GM19397 (cell line): ENCODE measurements at regions not wholly inside any gene's neighbourhood (a gene's known extent, or its start where the extent isn't known, plus 50 kb on each side); places are given as distances from the start of the nearest gene placed in this dataset.

Experiments used
- ATAC-seq: cut with Tn5 transposase; IDR thresholded peaks from one replicate; pipeline ENCODE4 v1.9.1; 2021; ENCODE audit warnings: mild to moderate bottlenecking, moderate library complexity; ENCODE audit not compliant: unreplicated experiment

GRCh38 chr3:24595796-24596195, 101.1 kb upstream of the THRB start:
- no peak for ATAC-seq

GRCh38 chr3:24596626-24597025, 102.0 kb upstream of the THRB start:
- no peak for ATAC-seq

GRCh38 chr3:24598695-24599470, 104.2 kb upstream of the THRB start:
- ATAC-seq, result no peak

GRCh38 chr3:24601066-24601939, 106.7 kb upstream of the THRB start:
- no peak for ATAC-seq

- ATAC-seq, result no peak
Measured at GRCh38 chr3:24604215-24604614, 109.6 kb upstream of the THRB start.

- no peak for ATAC-seq
Measured at GRCh38 chr3:24605511-24606028, 110.9 kb upstream of the THRB start.

- ATAC-seq, result no peak
Measured at GRCh38 chr3:24607281-24607680, 112.6 kb upstream of the THRB start.

GRCh38 chr3:24608701-24609390, 114.2 kb upstream of the THRB start:
- no peak for ATAC-seq

GRCh38 chr3:24614359-24614758, 119.7 kb upstream of the THRB start:
- no peak for ATAC-seq

GRCh38 chr3:24615177-24615576, 120.5 kb upstream of the THRB start:
- no peak for ATAC-seq

- ATAC-seq, result no peak
Measured at GRCh38 chr3:24616110-24616829, 121.6 kb upstream of the THRB start.

- ATAC-seq, result no peak
Measured at GRCh38 chr3:24622138-24622537, 127.5 kb upstream of the THRB start.

GRCh38 chr3:24622696-24623225, 128.1 kb upstream of the THRB start:
- no peak for ATAC-seq

- no peak for ATAC-seq
Measured at GRCh38 chr3:24623657-24624056, 129.0 kb upstream of the THRB start.

- no peak for ATAC-seq
Measured at GRCh38 chr3:24624938-24625681, 130.5 kb upstream of the THRB start.

GRCh38 chr3:24628523-24629258, 134.0 kb upstream of the THRB start:
- no peak for ATAC-seq

GRCh38 chr3:24631481-24631880, 136.8 kb upstream of the THRB start:
- ATAC-seq, result no peak

GRCh38 chr3:24639061-24639460, 144.4 kb upstream of the THRB start:
- ATAC-seq, result no peak
